NB4 (cell line): ENCODE measurements at regions not wholly inside any gene's neighbourhood (a gene's known extent, or its start where the extent isn't known, plus 50 kb on each side); places are given as distances from the start of the nearest gene placed in this dataset.

Source experiments
- MYC ChIP-seq: IDR thresholded peaks from 2 replicates; pipeline ENCODE4 v1.6.1; 2011; ENCODE audit warnings: low read depth, low read length
- POLR2A ChIP-seq: IDR thresholded peaks from 2 replicates; pipeline ENCODE4 v1.6.1; 2011; ENCODE audit warnings: mild to moderate bottlenecking; ENCODE audit not compliant: insufficient read length; ENCODE audit errors: extremely low read depth
- TF ChIP-seq, protein P1 (sequence below): IDR thresholded peaks from one replicate; pipeline ENCODE4 v1.5.1; 2012; ENCODE audit warnings: low read depth, low read length

DNA sequence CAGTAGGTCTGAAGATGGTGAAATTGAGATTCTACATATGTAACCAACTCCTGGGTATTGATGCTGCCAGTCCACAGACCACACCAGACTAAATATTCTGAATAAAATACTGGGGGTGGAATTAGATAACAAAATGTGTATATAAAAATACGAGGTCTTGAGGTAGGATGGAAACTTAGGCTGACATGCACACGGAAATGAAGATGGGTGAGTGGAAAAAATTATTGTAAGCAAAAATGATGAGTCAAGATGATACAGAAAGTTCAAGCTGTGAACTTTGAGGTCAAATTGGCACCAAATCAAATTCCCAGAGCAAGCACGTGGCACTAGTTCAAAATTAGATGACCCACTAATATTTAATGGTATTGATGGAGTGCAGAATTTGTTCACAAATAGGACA, 713.4 kb upstream of the ACO1 start:
- TF ChIP-seq, protein P1, sequence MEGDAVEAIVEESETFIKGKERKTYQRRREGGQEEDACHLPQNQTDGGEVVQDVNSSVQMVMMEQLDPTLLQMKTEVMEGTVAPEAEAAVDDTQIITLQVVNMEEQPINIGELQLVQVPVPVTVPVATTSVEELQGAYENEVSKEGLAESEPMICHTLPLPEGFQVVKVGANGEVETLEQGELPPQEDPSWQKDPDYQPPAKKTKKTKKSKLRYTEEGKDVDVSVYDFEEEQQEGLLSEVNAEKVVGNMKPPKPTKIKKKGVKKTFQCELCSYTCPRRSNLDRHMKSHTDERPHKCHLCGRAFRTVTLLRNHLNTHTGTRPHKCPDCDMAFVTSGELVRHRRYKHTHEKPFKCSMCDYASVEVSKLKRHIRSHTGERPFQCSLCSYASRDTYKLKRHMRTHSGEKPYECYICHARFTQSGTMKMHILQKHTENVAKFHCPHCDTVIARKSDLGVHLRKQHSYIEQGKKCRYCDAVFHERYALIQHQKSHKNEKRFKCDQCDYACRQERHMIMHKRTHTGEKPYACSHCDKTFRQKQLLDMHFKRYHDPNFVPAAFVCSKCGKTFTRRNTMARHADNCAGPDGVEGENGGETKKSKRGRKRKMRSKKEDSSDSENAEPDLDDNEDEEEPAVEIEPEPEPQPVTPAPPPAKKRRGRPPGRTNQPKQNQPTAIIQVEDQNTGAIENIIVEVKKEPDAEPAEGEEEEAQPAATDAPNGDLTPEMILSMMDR = no peak
- TF ChIP-seq POLR2A (no peak), MYC (no peak)
